ENCODE measurements at regions not wholly inside any gene's neighbourhood (a gene's known extent, or its start where the extent isn't known, plus 50 kb on each side); places are given as distances from the start of the nearest gene placed in this dataset.
"Not testable (repeated sequence)": the region's sequence is repeated elsewhere in the genome, so short reads cannot be mapped to it uniquely, and the experiment has no call there.

DNA sequence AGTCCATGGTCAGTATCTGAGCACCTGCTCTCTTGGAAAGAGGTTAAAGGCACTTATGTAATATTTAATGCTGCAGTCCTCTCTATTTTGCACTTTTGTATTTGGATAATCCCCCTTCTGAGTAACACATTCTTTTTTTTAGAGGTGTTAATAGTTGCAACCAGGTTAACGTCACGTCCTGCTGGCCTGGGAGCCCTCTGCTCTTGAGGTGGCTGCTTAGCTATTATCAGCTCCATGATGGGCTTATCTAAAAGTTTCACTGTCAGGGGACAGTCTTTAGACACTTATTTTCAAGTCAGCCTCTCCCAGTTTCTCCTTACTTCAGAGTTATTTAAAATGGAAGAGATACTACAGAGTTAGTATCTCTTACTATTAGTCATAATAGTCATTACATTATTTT lies 795.5 kb upstream of the CDH18 start:
- CTCF ChIA-PET; H3K27ac Mint-ChIP-seq; H3K27ac ChIP-seq (ENCODE audit: low read depth in 1 of 2, low read length in 2 of 2); H3K4me1 Mint-ChIP-seq (ENCODE audit: low read depth); POLR2A ChIA-PET; H3K4me1 ChIP-seq (ENCODE audit: insufficient read depth, low read length); H3K4me3 ChIP-seq (ENCODE audit: low read length); H3K36me3 Mint-ChIP-seq (ENCODE audit: low read depth); H3K9me3 ChIP-seq (ENCODE audit: control insufficient read depth in 1 of 2, insufficient read depth in 1 of 2, low read length in 2 of 2); H3K27me3 ChIP-seq (ENCODE audit: control insufficient read depth in 1 of 2, insufficient read depth in 2 of 2, low read length in 2 of 2); H3K4me3 Mint-ChIP-seq; H3K36me3 ChIP-seq (ENCODE audit: insufficient read depth, low read length); intact Hi-C loops (cut with DNase I, micrococcal nuclease); H3K27me3 Mint-ChIP-seq; ATAC-seq (ENCODE audit: poor library complexity); DNase-seq; H3K9me3 Mint-ChIP-seq: not testable (repeated sequence)

DNA sequence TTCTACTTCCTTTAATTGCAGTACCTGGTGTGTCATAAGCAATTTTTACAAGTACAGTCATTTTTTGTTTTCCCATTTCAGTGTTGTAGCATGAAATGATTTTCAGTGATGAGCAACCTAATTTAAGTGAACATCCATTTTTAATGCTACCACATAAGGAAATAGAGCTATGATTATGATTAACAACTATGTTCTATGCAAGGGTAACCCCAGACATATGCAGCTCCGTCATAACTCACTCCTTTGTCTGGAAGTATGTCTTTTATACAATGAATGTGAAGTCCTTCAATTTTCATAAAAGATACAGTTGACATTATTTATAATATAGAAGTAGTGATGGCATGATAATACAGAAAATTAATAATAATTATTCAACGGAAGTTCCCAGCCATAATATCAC lies 783.3 kb upstream of the CDH18 start:
- H3K9me3 ChIP-seq (ENCODE audit: control insufficient read depth in 1 of 2, insufficient read depth in 1 of 2, low read length in 2 of 2); H3K9me3 Mint-ChIP-seq; H3K4me1 ChIP-seq (ENCODE audit: insufficient read depth, low read length); H3K27ac ChIP-seq (ENCODE audit: low read depth in 1 of 2, low read length in 2 of 2); intact Hi-C loops (cut with DNase I, micrococcal nuclease); H3K36me3 ChIP-seq (ENCODE audit: insufficient read depth, low read length); H3K4me3 ChIP-seq (ENCODE audit: low read length); H3K27ac Mint-ChIP-seq; H3K4me3 Mint-ChIP-seq; POLR2A ChIA-PET; H3K4me1 Mint-ChIP-seq (ENCODE audit: low read depth); DNase-seq; H3K36me3 Mint-ChIP-seq (ENCODE audit: low read depth); ATAC-seq (ENCODE audit: poor library complexity); CTCF ChIA-PET; H3K27me3 ChIP-seq (ENCODE audit: control insufficient read depth in 1 of 2, insufficient read depth in 2 of 2, low read length in 2 of 2); H3K27me3 Mint-ChIP-seq: not testable (repeated sequence)

DNA sequence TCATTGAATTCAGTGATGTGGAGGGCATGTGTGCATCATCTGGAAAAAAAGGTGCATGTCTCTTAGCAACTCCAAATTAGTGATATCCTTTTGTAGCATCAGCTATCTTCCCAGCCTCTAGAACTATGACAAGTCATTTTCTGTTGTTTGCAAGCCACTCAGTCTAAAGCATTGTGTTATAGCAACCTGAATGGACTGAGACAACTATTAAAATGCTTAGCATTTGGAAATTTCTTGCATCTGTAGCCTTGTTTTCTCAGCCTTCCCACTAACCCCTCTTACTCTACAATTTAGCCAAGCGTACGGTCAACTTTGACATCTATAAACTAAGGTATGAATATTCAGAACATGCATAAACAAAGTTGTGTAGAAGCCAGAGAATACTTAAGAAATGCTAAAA lies 777.1 kb upstream of the CDH18 start:
- H3K4me3 Mint-ChIP-seq; H3K36me3 Mint-ChIP-seq (ENCODE audit: low read depth); CTCF ChIA-PET; ATAC-seq (ENCODE audit: poor library complexity); H3K9me3 Mint-ChIP-seq; H3K27me3 Mint-ChIP-seq; H3K36me3 ChIP-seq (ENCODE audit: insufficient read depth, low read length); intact Hi-C loops (cut with DNase I, micrococcal nuclease); H3K4me3 ChIP-seq (ENCODE audit: low read length); H3K4me1 ChIP-seq (ENCODE audit: insufficient read depth, low read length); H3K27ac ChIP-seq (ENCODE audit: low read depth in 1 of 2, low read length in 2 of 2); H3K27ac Mint-ChIP-seq; POLR2A ChIA-PET; DNase-seq; H3K9me3 ChIP-seq (ENCODE audit: control insufficient read depth in 1 of 2, insufficient read depth in 1 of 2, low read length in 2 of 2); H3K27me3 ChIP-seq (ENCODE audit: control insufficient read depth in 1 of 2, insufficient read depth in 2 of 2, low read length in 2 of 2); H3K4me1 Mint-ChIP-seq (ENCODE audit: low read depth): not testable (repeated sequence)

DNA sequence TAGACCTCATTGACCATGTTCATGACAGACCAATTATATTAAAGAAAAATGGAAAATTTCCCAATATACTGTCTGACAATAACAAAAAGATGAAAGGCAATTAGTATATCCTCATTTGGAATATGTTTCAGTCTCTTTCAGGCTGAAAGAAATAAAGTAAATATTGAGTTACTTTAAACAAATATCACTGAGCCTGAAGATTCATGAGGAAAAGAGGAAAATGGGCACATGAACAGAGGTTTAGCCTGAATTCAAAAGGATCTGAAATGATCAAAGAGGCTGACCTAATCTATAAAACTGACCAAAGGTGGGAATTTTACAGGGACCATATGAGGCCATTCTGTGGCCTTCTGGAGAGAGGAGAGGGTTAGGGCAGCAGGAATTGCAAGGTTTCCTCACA lies 771.5 kb upstream of the CDH18 start:
- POLR2A ChIA-PET; H3K4me1 Mint-ChIP-seq (ENCODE audit: low read depth); H3K36me3 ChIP-seq (ENCODE audit: insufficient read depth, low read length); CTCF ChIA-PET; H3K4me3 Mint-ChIP-seq; H3K27ac ChIP-seq (ENCODE audit: low read depth in 1 of 2, low read length in 2 of 2); H3K27ac Mint-ChIP-seq; H3K27me3 ChIP-seq (ENCODE audit: control insufficient read depth in 1 of 2, insufficient read depth in 2 of 2, low read length in 2 of 2); H3K27me3 Mint-ChIP-seq; H3K36me3 Mint-ChIP-seq (ENCODE audit: low read depth); H3K9me3 ChIP-seq (ENCODE audit: control insufficient read depth in 1 of 2, insufficient read depth in 1 of 2, low read length in 2 of 2); ATAC-seq (ENCODE audit: poor library complexity); intact Hi-C loops (cut with DNase I, micrococcal nuclease); DNase-seq; H3K4me1 ChIP-seq (ENCODE audit: insufficient read depth, low read length); H3K9me3 Mint-ChIP-seq; H3K4me3 ChIP-seq (ENCODE audit: low read length): not testable (repeated sequence)

DNA sequence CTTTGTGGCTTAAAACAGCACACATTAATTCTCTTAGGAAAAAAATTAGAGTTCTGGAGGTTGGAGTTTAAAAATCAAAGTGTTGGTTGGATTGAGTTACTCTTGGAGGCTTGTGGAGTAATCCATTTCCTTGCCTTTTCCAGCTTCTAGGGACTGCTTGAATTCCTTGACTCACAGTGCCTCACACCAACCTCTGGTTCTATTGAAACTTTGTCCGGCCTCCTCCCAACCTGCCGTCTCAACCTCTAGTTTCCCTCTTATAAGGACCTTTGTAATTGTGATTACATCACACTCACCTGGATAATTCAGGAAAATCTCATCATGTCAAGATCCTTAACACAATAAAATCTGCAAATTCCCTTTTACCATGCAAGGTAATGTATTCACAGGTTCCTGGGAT lies 764.2 kb upstream of the CDH18 start:
- H3K4me1 Mint-ChIP-seq (ENCODE audit: low read depth); DNase-seq; H3K27me3 Mint-ChIP-seq; CTCF ChIA-PET; H3K27me3 ChIP-seq (ENCODE audit: control insufficient read depth in 1 of 2, insufficient read depth in 2 of 2, low read length in 2 of 2); H3K36me3 Mint-ChIP-seq (ENCODE audit: low read depth); ATAC-seq (ENCODE audit: poor library complexity); POLR2A ChIA-PET; H3K27ac ChIP-seq (ENCODE audit: low read depth in 1 of 2, low read length in 2 of 2); H3K9me3 Mint-ChIP-seq; H3K9me3 ChIP-seq (ENCODE audit: control insufficient read depth in 1 of 2, insufficient read depth in 1 of 2, low read length in 2 of 2); intact Hi-C loops (cut with DNase I, micrococcal nuclease); H3K4me3 ChIP-seq (ENCODE audit: low read length); H3K4me3 Mint-ChIP-seq; H3K36me3 ChIP-seq (ENCODE audit: insufficient read depth, low read length); H3K4me1 ChIP-seq (ENCODE audit: insufficient read depth, low read length); H3K27ac Mint-ChIP-seq: not testable (repeated sequence)

DNA sequence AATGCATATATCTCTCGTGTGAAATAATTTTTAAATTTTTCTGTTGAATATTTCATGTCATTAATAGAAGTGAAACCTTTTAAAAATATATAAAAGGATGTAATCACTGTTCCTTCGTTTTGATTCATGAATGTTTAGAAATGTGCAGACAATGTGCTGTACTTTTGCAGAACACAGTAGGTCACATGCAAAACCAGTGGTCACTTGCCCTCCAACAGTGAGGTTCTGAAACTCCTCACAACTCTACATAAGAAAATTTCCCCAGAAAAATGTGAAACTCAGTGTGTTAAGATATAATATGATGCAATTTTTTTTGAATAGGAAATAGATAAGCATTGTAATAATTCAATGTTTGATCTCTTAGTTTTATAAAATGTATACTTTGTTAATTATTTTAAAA lies 747.7 kb upstream of the CDH18 start:
- intact Hi-C loops (cut with DNase I, micrococcal nuclease), result not testable (repeated sequence)

DNA sequence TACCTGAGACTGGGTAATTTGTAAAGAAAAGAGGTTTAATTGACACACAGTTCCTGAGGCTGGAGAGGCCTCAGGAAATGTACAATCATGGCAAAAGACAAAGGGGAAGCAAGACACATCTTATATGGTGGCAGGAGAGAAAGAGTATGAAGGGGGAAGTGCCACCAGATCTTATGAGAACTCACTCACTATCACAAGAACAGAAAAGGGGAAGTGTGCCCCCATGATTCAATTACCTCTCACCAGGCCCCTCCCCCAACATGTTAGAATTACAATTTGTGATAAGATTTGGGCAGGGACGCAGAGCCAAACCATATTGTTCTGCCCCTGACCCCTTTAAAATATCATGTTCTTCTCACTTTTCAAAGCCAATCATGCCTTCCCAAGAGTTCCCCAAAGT lies 744.2 kb upstream of the CDH18 start:
- POLR2A ChIA-PET; H3K27me3 Mint-ChIP-seq; H3K36me3 Mint-ChIP-seq (ENCODE audit: low read depth); H3K9me3 ChIP-seq (ENCODE audit: control insufficient read depth in 1 of 2, insufficient read depth in 1 of 2, low read length in 2 of 2); H3K4me3 ChIP-seq (ENCODE audit: low read length); H3K27ac ChIP-seq (ENCODE audit: low read depth in 1 of 2, low read length in 2 of 2); intact Hi-C loops (cut with DNase I, micrococcal nuclease); H3K27ac Mint-ChIP-seq; H3K9me3 Mint-ChIP-seq; H3K4me3 Mint-ChIP-seq; H3K36me3 ChIP-seq (ENCODE audit: insufficient read depth, low read length); H3K4me1 Mint-ChIP-seq (ENCODE audit: low read depth); H3K27me3 ChIP-seq (ENCODE audit: control insufficient read depth in 1 of 2, insufficient read depth in 2 of 2, low read length in 2 of 2); H3K4me1 ChIP-seq (ENCODE audit: insufficient read depth, low read length); DNase-seq; CTCF ChIA-PET; ATAC-seq (ENCODE audit: poor library complexity): not testable (repeated sequence)

More for the DNA sequence above, 747.7 kb upstream of the CDH18 start:
- H3K27me3 Mint-ChIP-seq; H3K4me1 ChIP-seq (ENCODE audit: insufficient read depth, low read length); H3K27me3 ChIP-seq (ENCODE audit: control insufficient read depth in 1 of 2, insufficient read depth in 2 of 2, low read length in 2 of 2); DNase-seq; H3K4me1 Mint-ChIP-seq (ENCODE audit: low read depth); H3K36me3 Mint-ChIP-seq (ENCODE audit: low read depth); H3K27ac ChIP-seq (ENCODE audit: low read depth in 1 of 2, low read length in 2 of 2); POLR2A ChIA-PET; H3K27ac Mint-ChIP-seq; CTCF ChIA-PET; H3K4me3 ChIP-seq (ENCODE audit: low read length); H3K4me3 Mint-ChIP-seq; ATAC-seq (ENCODE audit: poor library complexity); H3K36me3 ChIP-seq (ENCODE audit: insufficient read depth, low read length); H3K9me3 Mint-ChIP-seq; H3K9me3 ChIP-seq (ENCODE audit: control insufficient read depth in 1 of 2, insufficient read depth in 1 of 2, low read length in 2 of 2): not testable (repeated sequence)
